Hindlimb muscle (tissue), 1 donor: ENCODE measurements at regions not wholly inside any gene's neighbourhood (a gene's known extent, or its start where the extent isn't known, plus 50 kb on each side); places are given as distances from the start of the nearest gene placed in this dataset.
"Not testable (repeated sequence)": the region's sequence is repeated elsewhere in the genome, so short reads cannot be mapped to it uniquely, and the experiment has no call there.

Source experiments
- DNase-seq: peaks from one replicate; pipeline ENCODE4 v3.0.0-alpha.2; 2013

- DNase-seq = no peak
Observed at GRCh38 chr7:115638853-115639252, 391.7 kb downstream of the TFEC start.

GRCh38 chr7:115637128-115637527, 393.4 kb downstream of the TFEC start:
- DNase-seq = no peak

GRCh38 chr7:115635876-115636275, 394.7 kb downstream of the TFEC start:
- DNase-seq = no peak

DNA sequence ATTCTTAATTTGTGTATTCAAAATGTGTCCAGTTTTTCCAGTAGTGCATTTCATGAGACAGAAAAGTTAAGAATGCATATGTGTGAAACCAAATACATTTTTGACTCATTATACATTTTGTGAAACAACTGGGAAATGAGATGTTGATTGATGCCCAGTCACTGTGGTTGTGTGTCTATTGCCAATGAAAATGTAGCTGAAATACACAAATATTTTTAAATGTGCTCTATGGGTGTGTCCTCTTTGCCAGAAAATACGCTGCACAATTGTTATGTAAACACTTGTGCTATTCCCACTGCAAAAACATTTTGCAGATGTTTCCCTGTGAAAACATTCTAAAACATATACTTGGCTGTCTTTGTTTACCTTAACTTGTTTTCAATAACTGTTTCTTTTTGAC, 395.2 kb downstream of the TFEC start:
- peak; percentile 15 for DNase-seq

DNA sequence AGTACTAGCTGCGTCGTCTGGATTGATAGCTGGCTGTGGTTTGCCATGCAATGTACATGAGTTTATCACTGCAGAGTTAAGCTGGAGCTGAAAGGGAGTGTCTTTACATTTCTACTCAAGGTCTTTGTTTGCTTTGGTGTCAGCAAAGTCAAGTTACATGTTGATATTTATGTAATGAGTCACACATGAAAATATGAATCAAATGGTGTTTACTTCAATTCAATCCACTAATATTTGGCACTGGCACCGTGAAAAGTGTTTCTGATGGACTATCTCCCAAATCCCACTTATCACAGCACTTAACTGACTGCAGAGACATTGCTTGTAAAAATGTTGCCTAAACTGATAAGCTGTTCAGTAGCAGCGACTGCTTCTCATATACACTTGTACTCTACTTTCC, 395.9 kb downstream of the TFEC start:
- DNase-seq = no peak

- no peak for DNase-seq
Observed at GRCh38 chr7:115632636-115633035, 397.9 kb downstream of the TFEC start.

- no peak for DNase-seq
Observed at GRCh38 chr7:115631782-115632181, 398.8 kb downstream of the TFEC start.

DNA sequence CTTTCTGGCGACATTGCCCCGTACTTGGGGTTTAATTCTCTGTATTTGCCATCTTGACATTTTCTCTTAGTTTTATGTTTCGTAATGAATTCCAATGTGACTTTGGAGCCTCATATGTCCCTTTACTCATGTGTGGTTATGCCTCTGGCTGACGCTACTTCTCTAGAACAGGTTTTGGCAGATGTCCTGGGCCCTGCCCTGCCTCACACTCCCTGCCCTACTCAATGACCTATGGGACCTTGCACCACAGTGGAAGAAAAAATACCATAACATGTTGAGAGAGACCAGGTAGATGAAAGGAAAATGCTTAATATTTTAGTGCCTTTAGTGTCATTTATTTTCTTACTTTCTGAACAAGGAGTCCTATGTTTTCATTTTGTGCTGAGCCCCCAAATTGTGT, 400.5 kb downstream of the TFEC start:
- DNase-seq = no peak

- no peak for DNase-seq
Observed at GRCh38 chr7:115618676-115619075, 411.9 kb downstream of the TFEC start.

DNA sequence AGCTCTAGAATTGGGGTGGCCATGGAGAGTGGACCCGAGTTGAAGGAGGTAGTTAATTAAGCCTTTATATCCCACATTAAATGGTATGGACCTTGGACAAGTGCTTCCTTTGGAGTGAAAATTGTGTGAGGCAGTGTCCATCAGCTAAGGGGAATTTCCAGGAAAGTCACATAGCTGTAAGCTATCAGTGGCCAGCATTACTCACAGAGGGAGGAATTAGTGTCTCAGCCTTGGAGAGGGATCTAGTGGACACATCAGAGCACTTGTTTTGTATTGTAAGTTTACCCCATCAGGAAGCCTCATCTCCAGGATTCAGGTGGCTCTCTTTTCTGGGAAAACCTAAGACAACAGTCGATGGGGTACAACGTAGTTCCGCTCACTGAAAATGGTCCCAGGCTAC, 416.7 kb downstream of the TFEC start:
- no peak for DNase-seq

DNA sequence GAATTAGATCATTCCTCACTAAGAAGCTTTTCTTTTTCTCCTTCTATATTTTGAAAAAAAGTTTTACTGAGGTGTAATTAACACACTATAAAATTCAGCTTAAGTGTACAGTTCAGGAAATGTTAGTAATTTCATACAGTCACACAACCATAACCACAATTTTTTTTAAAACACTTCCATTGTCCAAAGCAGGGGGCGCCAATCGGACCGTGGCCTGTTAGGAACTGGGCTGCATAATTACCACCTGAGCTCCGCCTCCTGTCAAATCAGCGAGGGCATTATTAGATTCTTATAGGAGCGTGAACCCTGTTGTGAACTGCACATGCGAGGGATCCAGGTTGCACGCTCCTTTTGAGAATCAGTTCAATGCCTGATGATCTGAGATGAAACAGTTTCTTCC, 427.1 kb downstream of the TFEC start:
- DNase-seq = no peak

DNA sequence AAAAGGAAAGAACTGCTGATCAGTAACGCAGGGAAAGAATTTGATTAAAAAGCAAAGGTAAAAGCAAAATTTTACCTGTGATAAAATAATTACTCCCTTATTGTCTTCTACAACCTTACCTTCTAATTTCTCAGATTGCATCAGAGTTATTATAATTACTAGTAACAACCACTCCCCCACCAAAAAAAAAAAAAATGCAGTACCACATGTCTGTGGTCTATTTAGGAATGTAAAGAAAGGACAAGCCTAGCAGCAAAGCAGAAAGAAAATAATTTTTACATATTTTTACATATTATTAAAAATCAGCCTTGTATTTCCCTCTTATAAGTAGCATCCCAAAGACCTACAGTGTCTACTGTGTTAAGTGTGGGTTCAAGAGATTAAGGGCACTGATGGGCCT, 430.4 kb downstream of the TFEC start:
- DNase-seq = no peak

GRCh38 chr7:115599184-115599583, 431.4 kb downstream of the TFEC start:
- not testable (repeated sequence) for DNase-seq

DNA sequence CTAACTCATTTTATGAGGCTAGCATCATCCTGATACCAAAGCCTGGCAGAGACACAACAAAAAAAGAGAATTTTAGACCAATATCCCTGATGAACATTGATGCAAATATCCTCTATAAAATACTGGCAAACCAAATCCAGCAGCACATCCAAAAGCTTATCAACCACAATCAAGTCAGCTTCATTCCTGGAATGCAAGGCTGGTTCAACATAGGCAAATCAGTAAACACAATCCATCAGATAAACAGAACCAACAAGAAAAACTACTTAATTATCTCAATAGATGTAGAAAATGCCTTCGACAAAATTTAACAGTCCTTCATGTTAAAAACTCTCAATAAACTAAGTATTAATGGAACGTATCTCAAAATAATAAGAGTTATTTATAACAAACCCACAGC, 433.3 kb downstream of the TFEC start:
- not testable (repeated sequence) for DNase-seq

- DNase-seq = no peak
Observed at GRCh38 chr7:115593111-115593510, 437.5 kb downstream of the TFEC start.

DNA sequence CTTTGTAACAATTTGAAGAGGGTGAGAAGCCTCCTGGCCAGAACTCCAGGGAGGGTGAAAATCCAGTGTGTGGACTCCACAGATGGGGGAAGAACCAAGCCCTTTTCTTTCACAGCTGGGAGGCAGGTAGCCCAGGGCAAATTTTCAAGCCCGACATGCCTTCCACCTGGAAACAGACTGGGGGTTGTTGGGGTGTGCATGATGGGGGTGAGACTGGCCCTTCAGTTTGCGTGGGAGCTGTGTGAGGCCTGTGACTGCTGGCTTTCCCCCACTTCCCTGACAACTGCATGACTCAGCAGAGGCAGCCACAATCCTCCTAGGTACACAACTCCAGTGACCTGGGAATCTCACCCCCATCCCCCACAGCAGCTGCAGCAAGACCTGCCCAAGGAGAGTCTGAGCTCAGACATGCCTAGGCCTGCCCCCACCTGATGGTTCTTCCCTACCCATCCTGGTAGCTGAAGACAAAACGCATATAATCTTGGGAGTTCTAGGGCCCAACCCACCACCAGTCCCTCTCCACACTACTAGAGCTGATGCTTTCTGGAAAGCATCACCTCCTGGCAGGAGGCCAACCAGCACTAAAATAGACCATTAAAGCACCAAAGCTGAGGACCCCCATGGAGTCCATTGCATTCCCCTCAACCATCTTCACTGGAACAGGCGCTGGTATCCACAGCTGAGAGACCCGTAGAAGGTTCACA, 445.4 kb downstream of the TFEC start:
- no peak for DNase-seq

DNA sequence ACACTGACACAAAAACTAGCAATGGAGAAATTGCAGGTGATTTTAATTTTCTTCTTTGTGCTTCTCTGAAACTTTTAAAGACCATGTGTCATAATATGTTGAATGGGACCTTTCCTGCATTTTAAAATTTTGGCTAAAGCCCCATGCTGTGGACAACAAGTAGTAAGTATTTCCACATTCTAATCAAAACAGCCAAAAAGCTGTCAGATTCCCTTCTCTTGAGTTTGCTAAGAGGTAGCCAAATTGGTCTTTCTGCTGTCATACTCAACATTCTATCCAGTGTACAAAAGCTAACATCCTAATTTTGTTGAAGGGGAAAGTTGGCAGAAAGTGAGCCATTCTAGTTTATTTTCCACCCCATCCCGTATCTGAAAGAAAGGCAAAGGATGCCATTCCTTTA, 447.6 kb downstream of the TFEC start:
- DNase-seq = no peak

DNA sequence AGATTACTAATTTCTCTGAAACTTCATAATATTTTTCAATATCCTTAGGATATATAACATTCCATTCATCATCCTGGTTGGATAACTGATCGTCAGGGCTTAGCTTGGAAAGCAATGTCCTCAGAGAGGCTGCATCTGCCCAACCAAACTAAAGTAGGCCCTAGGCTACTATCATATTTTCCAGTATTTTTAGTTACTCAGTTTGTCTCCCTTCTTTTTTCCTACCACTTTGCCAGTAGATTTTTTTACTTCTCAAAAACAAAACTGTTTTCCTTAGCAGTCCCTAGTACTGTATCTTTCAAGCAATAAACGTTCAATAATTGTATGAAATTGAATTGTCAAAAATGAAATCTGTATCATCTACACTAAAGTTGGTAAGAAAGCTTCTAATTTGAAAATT, 452.0 kb downstream of the TFEC start:
- DNase-seq = no peak

- DNase-seq = no peak
Observed at GRCh38 chr7:115574681-115575291, 455.8 kb downstream of the TFEC start.

- no peak for DNase-seq
Observed at GRCh38 chr7:115572111-115572510, 458.5 kb downstream of the TFEC start.

GRCh38 chr7:115561335-115562110, 469.0 kb downstream of the TFEC start:
- no peak for DNase-seq

GRCh38 chr7:115559877-115560276, 470.7 kb downstream of the TFEC start:
- no peak for DNase-seq

- DNase-seq = no peak
Observed at GRCh38 chr7:115558161-115558560, 472.4 kb downstream of the TFEC start.

DNA sequence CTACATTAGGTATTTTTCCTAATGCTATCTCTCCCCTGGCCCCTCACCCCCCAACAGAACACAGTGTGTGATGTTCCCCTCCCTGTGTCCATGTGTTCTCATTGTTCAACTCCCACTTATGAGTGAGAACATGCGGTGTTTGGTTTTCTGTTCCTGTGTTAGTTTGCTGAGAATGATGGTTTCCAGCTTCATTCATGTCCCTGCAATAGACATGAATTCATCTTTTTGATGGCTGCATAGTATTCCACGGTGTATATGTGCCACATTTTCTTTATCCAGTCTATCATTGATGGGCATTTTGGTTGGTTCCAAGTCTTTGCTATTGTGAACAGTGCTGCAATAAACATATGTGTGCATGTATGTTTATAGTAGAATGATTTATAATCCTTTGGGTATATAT, 473.3 kb downstream of the TFEC start:
- DNase-seq = not testable (repeated sequence)
